HepG2 (cell line): ENCODE measurements at regions not wholly inside any gene's neighbourhood (a gene's known extent, or its start where the extent isn't known, plus 50 kb on each side); places are given as distances from the start of the nearest gene placed in this dataset.

ENCODE experiments used
- ATAC-seq: fragments of 200-7000 bp; cut with Tn5 transposase; 3 replicates; pipeline ENCODE4 v1.9.1; 2020; ENCODE audit warnings: mild to moderate bottlenecking, moderate library complexity
- BruUV-seq: library from RNA; stranded (reverse); fragments of 400-500 nt; replicated peaks from 2 replicates; lab custom pipeline; 2021; lab: Mats Ljungman, UMichigan
- CTCF ChIA-PET: fragments of 300-600 bp; formaldehyde crosslinking; extraction: SDS; loops from one replicate; lab custom pipeline; 2021; ENCODE audit warnings: low total read pairs, inconsistent platforms, low intra/inter-chr PET ratio; lab: Yijun Ruan, JAX
- POLR2A ChIA-PET: fragments of 350-600 bp; sonication (Branson Sonifier 250); formaldehyde crosslinking; loops from one replicate; lab custom pipeline; 2020; ENCODE audit warnings: antibody characterized with exemption, inconsistent platforms; lab: Yijun Ruan, JAX
- DNase-seq: peaks from one replicate; pipeline ENCODE4 v3.0.0-alpha.2; 2015; ENCODE audit warnings: low spot score
- FAIRE-seq: peaks from 3 replicates; lab custom pipeline; 2011; peaks lifted over from hg19 to GRCh38; lab: Jason Lieb, UNC
- H2AFZ ChIP-seq: one replicate; pipeline ENCODE4 v1.6.1; 2011; ENCODE audit warnings: low read length, inconsistent platforms
- H3K27ac ChIP-seq: fragments of 300-600 bp; 3 replicates; pipeline ENCODE4 v1.8.0; 2011; ENCODE audit warnings: mixed run types, mild to moderate bottlenecking, mixed read lengths, low read length, inconsistent platforms; ENCODE audit not compliant: insufficient read depth; ENCODE audit errors: extremely low read length
- H3K27me3 ChIP-seq, 2 experiments: fragments of 200-600 bp in 1 of 2; 2 replicates in 1 of 2; 3 replicates in 1 of 2; pipeline versions ENCODE4 v1.6.0 to v1.8.0; 2011; ENCODE audit warnings: low read length in 2 of 2, mild to moderate bottlenecking in 2 of 2, moderate library complexity in 2 of 2, inconsistent platforms in 1 of 2; ENCODE audit not compliant: insufficient read depth in 2 of 2, control insufficient read depth in 1 of 2
- H3K36me3 ChIP-seq, 2 experiments: fragments of 200-600 bp in 1 of 2; replicated peaks in 1 of 2; 2 replicates in 1 of 2; 3 replicates in 1 of 2; pipeline versions ENCODE4 v1.5.1 to v1.8.0; 2011; ENCODE audit warnings: low read length in 2 of 2, inconsistent platforms in 1 of 2; ENCODE audit not compliant: insufficient read depth in 2 of 2, control insufficient read depth in 1 of 2
- H3K4me1 ChIP-seq: 2 replicates; pipeline ENCODE4 v1.5.1; 2012; ENCODE audit warnings: low read length, inconsistent platforms; ENCODE audit not compliant: insufficient read depth
- H3K4me2 ChIP-seq: 2 replicates; pipeline ENCODE4 v1.6.0; 2011; ENCODE audit warnings: low read depth, low read length, inconsistent platforms
- H3K4me3 ChIP-seq, 3 experiments: fragments of 200-600 bp in 1 of 3; sonication (generic), shearing (Covaris generic) in 1 of 3; replicated peaks in 1 of 3; 2 replicates each; pipeline ENCODE4 v1.5.1; 2011 to 2016; ENCODE audit warnings: low read length in 3 of 3, inconsistent platforms in 2 of 3, low read depth in 2 of 3, mild to moderate bottlenecking in 2 of 3, control low read depth in 1 of 3, mixed read lengths in 1 of 3; ENCODE audit not compliant: insufficient read depth in 1 of 3
- H3K79me2 ChIP-seq: one replicate; pipeline ENCODE4 v1.6.1; 2011; ENCODE audit warnings: low read length, inconsistent platforms; ENCODE audit not compliant: insufficient read depth
- H3K9ac ChIP-seq: 2 replicates; pipeline ENCODE4 v1.6.0; 2011; ENCODE audit warnings: mild to moderate bottlenecking, low read depth, low read length, inconsistent platforms; ENCODE audit not compliant: insufficient read depth
- H3K9me3 ChIP-seq: 2 replicates; pipeline ENCODE4 v1.5.1; 2012; ENCODE audit warnings: mild to moderate bottlenecking, low read length
- H4K20me1 ChIP-seq: 2 replicates; pipeline ENCODE4 v1.6.0; 2011; ENCODE audit warnings: inconsistent platforms, mild to moderate bottlenecking, low read length, moderate library complexity; ENCODE audit not compliant: insufficient read depth
- CTCF ChIP-seq: sonication (generic); formaldehyde crosslinking; IDR thresholded peaks from 2 replicates; pipeline ENCODE4 v1.5.0; 2020; ENCODE audit warnings: mild to moderate bottlenecking, missing genetic modification reagents, moderate library complexity
- DPF2 ChIP-seq: sonication (generic); formaldehyde crosslinking; IDR thresholded peaks from 2 replicates; pipeline ENCODE4 v1.4.0; 2020; ENCODE audit warnings: mild to moderate bottlenecking, low read depth, missing genetic modification reagents, borderline replicate concordance
- HDAC1 ChIP-seq: sonication (generic); formaldehyde crosslinking; IDR thresholded peaks from 2 replicates; pipeline ENCODE4 v1.5.1; 2020; ENCODE audit warnings: mild to moderate bottlenecking, missing genetic modification reagents
- MED13 ChIP-seq: sonication (generic); formaldehyde crosslinking; IDR thresholded peaks from 2 replicates; pipeline ENCODE4 v1.5.0; 2020; ENCODE audit warnings: missing genetic modification reagents
- NAIF1 ChIP-seq: sonication (generic); formaldehyde crosslinking; IDR thresholded peaks from 2 replicates; pipeline ENCODE4 v1.5.0; 2020; ENCODE audit warnings: mild to moderate bottlenecking, missing genetic modification reagents, borderline replicate concordance
- PHF20 ChIP-seq: sonication (generic); formaldehyde crosslinking; IDR thresholded peaks from 2 replicates; pipeline ENCODE4 v1.5.0; 2020; ENCODE audit warnings: mild to moderate bottlenecking, missing genetic modification reagents
- POLR2G ChIP-seq: fragments of 200-400 bp; formaldehyde crosslinking; IDR thresholded peaks from 2 replicates; pipeline ENCODE4 v1.6.1; 2018; ENCODE audit warnings: mild to moderate bottlenecking, low read depth, low read length, moderate library complexity
- RAD51 ChIP-seq: fragments of 450-650 bp; IDR thresholded peaks from 2 replicates; pipeline ENCODE4 v1.6.1; 2016; ENCODE audit warnings: borderline replicate concordance
- SALL2 ChIP-seq: sonication (generic); formaldehyde crosslinking; IDR thresholded peaks from 2 replicates; pipeline ENCODE4 v1.8.1; 2023; ENCODE audit warnings: mild to moderate bottlenecking, missing genetic modification reagents, inconsistent platforms
- SP5 ChIP-seq: IDR thresholded peaks from 2 replicates; pipeline ENCODE4 v1.6.1; 2016; ENCODE audit warnings: low read depth, borderline replicate concordance
- SRF ChIP-seq: IDR thresholded peaks from 2 replicates; pipeline ENCODE4 v1.6.1; 2011; ENCODE audit warnings: mild to moderate bottlenecking, low read depth, low read length, moderate library complexity
- SYNCRIP ChIP-seq: fragments of 200-400 bp; formaldehyde crosslinking; IDR thresholded peaks from 2 replicates; pipeline ENCODE4 v1.6.1; 2018; ENCODE audit warnings: mild to moderate bottlenecking, low read depth, low read length; ENCODE audit not compliant: insufficient read depth
- TEAD2 ChIP-seq: sonication (generic); formaldehyde crosslinking; IDR thresholded peaks from 2 replicates; pipeline ENCODE4 v1.9.0; 2021; ENCODE audit warnings: missing genetic modification reagents
- ZFP82 ChIP-seq: sonication (generic); formaldehyde crosslinking; IDR thresholded peaks from 2 replicates; pipeline ENCODE4 v1.5.1; 2020; ENCODE audit warnings: mild to moderate bottlenecking, missing genetic modification reagents, borderline replicate concordance
- ZFP90 ChIP-seq: sonication (generic); formaldehyde crosslinking; IDR thresholded peaks from 2 replicates; pipeline ENCODE4 v1.8.0; 2022; ENCODE audit warnings: missing genetic modification reagents, mild to moderate bottlenecking, inconsistent platforms, borderline replicate concordance
- ZNF12 ChIP-seq: sonication (generic); formaldehyde crosslinking; IDR thresholded peaks from 2 replicates; pipeline ENCODE4 v1.5.0; 2020; ENCODE audit warnings: missing genetic modification reagents
- ZNF143 ChIP-seq: sonication (generic); formaldehyde crosslinking; IDR thresholded peaks from 2 replicates; pipeline ENCODE4 v1.4.0; 2020; ENCODE audit warnings: missing genetic modification reagents
- ZNF431 ChIP-seq: sonication (generic); formaldehyde crosslinking; IDR thresholded peaks from 2 replicates; pipeline ENCODE4 v1.9.0; 2022; ENCODE audit warnings: missing genetic modification reagents, low read depth, mild to moderate bottlenecking, borderline replicate concordance
- ZSCAN22 ChIP-seq: sonication (generic); formaldehyde crosslinking; IDR thresholded peaks from 2 replicates; pipeline ENCODE4 v1.4.0; 2020; ENCODE audit warnings: mild to moderate bottlenecking, missing genetic modification reagents
- WGBS: methylation state at CpG from one replicate; pipeline ENCODE4 v1.1.6; 2017; ENCODE audit warnings: low lambda C conversion rate; 5-methylcytosine and 5-hydroxymethylcytosine counted together
- in situ Hi-C: cut with HindIII; loops from 2 replicates; pipeline ENCODE4 v1.10.0; 2017; ENCODE audit warnings: low pct_unique_long_range_greater_than_20kb; ENCODE audit not compliant: extremely low pct_ligation_motif_present
- intact Hi-C: fragments of 100-400 bp; cut with micrococcal nuclease; formaldehyde crosslinking; loops from one replicate; pipeline ENCODE4 v1.10.0; 2022; ENCODE audit not compliant: unreplicated experiment

DNA sequence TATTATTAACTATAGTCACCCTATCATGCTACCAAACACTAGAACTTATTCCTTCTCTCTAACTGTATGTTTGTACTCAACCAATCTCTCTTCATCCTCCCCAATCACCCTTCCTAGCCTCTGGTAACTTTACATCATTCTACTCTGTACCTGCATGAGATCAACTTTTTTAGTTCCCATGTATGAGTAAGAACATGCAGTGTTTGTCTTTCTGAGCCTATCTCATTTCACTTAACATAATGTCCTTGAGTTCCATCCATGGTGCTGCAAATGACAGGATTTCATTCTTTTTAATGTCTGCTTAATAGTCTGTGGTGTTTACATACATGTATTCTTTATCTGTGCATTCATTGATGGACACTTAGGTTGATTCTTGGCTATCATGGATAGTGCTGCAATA, 108.9 kb upstream of the RFX8 start:
- Histone ChIP-seq H2AFZ (no peak overlapping the region), H3K4me2 (no peak overlapping the region), H3K4me3 (no peak overlapping the region), H3K9me3 (peaks cover 2% of the 10 kb centered on the region), H3K36me3 (no peaks in the 10 kb centered on the region), H3K9ac (no peak overlapping the region), H3K4me1 (peaks cover 17% of the 10 kb centered on the region), H3K27ac (no peak overlapping the region), H3K27me3 (peaks cover 0 to 3% of the 10 kb centered on the region in 2 experiments; a peak in 1 of 5 replicates), H4K20me1 (no peaks in the 10 kb centered on the region), H3K79me2 (no peaks in the 10 kb centered on the region)
- BruUV-seq: no TSS peak
- no peak for TF ChIP-seq ZNF431 (CRISPR knock-in tag)
- no peak for TF ChIP-seq SRF
- no peak for TF ChIP-seq MED13 (CRISPR knock-in tag)
- TF ChIP-seq TEAD2 (CRISPR knock-in tag): no peak
- TF ChIP-seq ZNF12 (CRISPR knock-in tag): peak; percentile 67; the same call in 1 of the 2 replicates
- TF ChIP-seq ZSCAN22 (CRISPR knock-in tag): no peak
- in situ Hi-C loops (no loop called here), intact Hi-C loops (no loop called here)
- peak; percentile 34 for DNase-seq
- ATAC-seq: no peak
- no peak for FAIRE-seq
- ChIA-PET CTCF (no interaction called here), POLR2A (no interaction called here)

DNA sequence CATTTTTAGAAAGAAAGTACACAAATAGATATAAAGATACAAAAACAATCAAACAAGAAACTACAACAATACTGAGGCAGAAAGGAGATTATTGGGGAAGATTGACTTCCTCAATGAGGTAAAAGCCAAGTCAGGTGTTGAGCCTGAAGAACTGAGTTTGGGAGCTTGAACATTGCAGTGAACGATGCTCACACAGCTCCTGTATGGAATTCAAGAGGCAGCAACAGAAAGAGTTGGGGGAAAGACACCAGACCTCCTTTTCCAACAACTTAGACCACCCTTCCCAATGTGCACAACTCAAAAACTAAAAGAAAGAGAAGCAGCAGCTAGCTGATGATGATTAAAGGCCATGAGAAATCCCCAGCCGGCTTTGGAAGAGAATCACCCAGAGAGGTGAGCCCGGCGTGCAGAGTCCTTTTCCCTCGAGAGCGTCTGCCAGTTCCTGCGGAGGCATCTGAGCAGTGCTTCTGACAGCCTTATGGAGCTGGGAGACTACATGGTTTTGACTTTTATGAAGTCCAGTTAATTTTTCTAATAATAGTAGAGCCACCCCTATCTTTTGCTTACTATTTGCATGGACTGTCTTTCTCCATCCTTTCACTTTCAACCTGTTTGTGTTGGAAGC, 106.9 kb upstream of the RFX8 start:
- intact Hi-C loops: no loop called here
- 16% methylated on average over 7 of the region's 7 CpGs for WGBS
- Histone ChIP-seq H2AFZ (no peak overlapping the region), H3K4me1 (peaks cover 32% of the 10 kb centered on the region), H3K4me3 (peak overlapping the region; percentile 11 to 18 (median 12); a peak in 3 of 6 replicates), H3K79me2 (no peaks in the 10 kb centered on the region), H3K9me3 (no peaks in the 10 kb centered on the region), H4K20me1 (no peaks in the 10 kb centered on the region), H3K9ac (no peak overlapping the region), H3K4me2 (peak overlapping the region; percentile 71), H3K27ac (no peak overlapping the region), H3K27me3 (peaks cover 0 to 3% of the 10 kb centered on the region in 2 experiments; a peak in 1 of 5 replicates), H3K36me3 (no peaks in the 10 kb centered on the region)
- no TSS peak for BruUV-seq
- ChIA-PET CTCF (no interaction called here), POLR2A (interaction anchor here (1.3 kb wide), 1 partner anchor 19 kb away, joined by 3 read pairs; no protein-coding TSS in a partner anchor)
- ATAC-seq (peak; percentile 94), DNase-seq (no peak), FAIRE-seq (no peak)
- in situ Hi-C loops: no loop called here
- TF ChIP-seq ZFP90 (CRISPR knock-in tag) (no peak), SYNCRIP (no peak), DPF2 (no peak), ZNF143 (CRISPR knock-in tag) (no peak), ZFP82 (0 out of 2 replicates have a peak, but pooled peaks have one; percentile 42), RAD51 (no peak), HDAC1 (CRISPR knock-in tag) (0 out of 2 replicates have a peak, but pooled peaks have one; percentile 27), CTCF (CRISPR knock-in tag) (no peak), SP5 (CRISPR knock-in tag) (no peak), NAIF1 (CRISPR knock-in tag) (no peak), POLR2G (no peak), SALL2 (CRISPR knock-in tag) (no peak), PHF20 (CRISPR knock-in tag) (no peak)
